Lower leg skin (tissue), 4 donors: ENCODE measurements at regions not wholly inside any gene's neighbourhood (a gene's known extent, or its start where the extent isn't known, plus 50 kb on each side); places are given as distances from the start of the nearest gene placed in this dataset.

Experiments used
- DNase-seq, 2 donors: peaks; one replicate each; pipeline ENCODE4 v3.0.0-alpha.2; 2019; ENCODE audit warnings: low spot score in 2 of 2
- H3K4me3 ChIP-seq: fragments of 200-600 bp; sonication (generic); 2 replicates; pipeline ENCODE4 v1.5.1; 2017; ENCODE audit warnings: mild to moderate bottlenecking, low read depth; ENCODE audit not compliant: poor library complexity, severe bottlenecking
- POLR2A ChIP-seq, 2 donors: fragments of 450-650 bp; IDR thresholded peaks; one replicate each; pipeline ENCODE4 v1.6.1; 2016 to 2017; ENCODE audit warnings: antibody characterized with exemption in 2 of 2, mild to moderate bottlenecking in 1 of 2, moderate library complexity in 1 of 2
- WGBS, 2 donors: methylation state at CpG; one replicate each; pipeline ENCODE4 v1.1.5; 2018; 5-methylcytosine and 5-hydroxymethylcytosine counted together
- intact Hi-C: fragments of 100-400 bp; cut with DNase I; formaldehyde crosslinking; loops from one replicate; pipeline ENCODE4 v1.15.0; 2023; ENCODE audit warnings: low total_unique reads
- TF ChIP-seq, protein P1 (sequence below), 3 donors: fragments of 450-650 bp; IDR thresholded peaks; one replicate each; pipeline ENCODE4 v1.5.1; 2016; ENCODE audit warnings: antibody characterized with exemption in 3 of 3, mild to moderate bottlenecking in 3 of 3, moderate library complexity in 2 of 3

DNA sequence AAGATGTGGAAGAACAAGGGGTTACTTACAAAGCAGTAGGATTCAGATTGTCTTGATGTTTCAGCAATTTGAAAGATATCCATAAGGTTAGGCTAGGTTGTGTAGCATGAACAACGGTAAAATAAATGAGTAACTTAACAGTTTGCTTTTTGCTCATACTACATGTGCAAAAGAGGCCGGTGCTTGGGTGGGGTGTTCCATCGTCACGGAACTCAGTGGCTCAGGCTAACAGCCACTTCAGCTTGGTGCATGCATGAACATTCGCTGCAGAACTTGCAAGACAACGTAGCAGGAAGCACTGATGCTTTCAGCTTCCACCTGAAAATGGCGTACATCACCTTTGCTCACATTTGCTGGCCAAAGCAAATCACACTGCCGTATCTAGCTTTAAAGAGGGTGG is 407.3 kb upstream of the CDH20 start:
- no peak overlapping the region for H3K4me3 ChIP-seq
- no peak for TF ChIP-seq POLR2A (IDR thresholded peaks at IDR 0.05)
- TF ChIP-seq, protein P1, sequence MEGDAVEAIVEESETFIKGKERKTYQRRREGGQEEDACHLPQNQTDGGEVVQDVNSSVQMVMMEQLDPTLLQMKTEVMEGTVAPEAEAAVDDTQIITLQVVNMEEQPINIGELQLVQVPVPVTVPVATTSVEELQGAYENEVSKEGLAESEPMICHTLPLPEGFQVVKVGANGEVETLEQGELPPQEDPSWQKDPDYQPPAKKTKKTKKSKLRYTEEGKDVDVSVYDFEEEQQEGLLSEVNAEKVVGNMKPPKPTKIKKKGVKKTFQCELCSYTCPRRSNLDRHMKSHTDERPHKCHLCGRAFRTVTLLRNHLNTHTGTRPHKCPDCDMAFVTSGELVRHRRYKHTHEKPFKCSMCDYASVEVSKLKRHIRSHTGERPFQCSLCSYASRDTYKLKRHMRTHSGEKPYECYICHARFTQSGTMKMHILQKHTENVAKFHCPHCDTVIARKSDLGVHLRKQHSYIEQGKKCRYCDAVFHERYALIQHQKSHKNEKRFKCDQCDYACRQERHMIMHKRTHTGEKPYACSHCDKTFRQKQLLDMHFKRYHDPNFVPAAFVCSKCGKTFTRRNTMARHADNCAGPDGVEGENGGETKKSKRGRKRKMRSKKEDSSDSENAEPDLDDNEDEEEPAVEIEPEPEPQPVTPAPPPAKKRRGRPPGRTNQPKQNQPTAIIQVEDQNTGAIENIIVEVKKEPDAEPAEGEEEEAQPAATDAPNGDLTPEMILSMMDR (IDR thresholded peaks at IDR 0.05) = no peak
- no peak for DNase-seq
- intact Hi-C loops = no loop called here
- WGBS, 2 donors = 86 to 96% methylated on average over 8 of the region's 8 CpGs

DNA sequence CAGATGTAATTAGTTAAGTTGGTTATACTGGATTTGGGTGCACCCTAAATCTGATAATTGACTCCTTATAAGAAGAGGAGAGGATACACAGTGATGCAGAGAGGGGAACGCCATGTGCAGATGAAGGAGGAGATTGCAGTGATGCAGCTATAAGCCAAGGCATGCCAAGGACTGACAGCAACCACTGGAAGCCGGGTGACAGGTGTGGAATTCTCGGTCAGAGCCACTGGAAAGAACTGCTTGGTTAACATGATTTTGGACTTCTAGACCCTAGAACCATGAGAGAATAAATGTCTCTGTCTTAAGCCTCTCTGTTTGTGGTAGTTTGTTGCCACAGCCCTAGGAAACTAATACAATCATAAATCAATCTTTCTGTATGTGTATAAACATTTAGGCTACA is 403.3 kb upstream of the CDH20 start:
- DNase-seq = no peak
- TF ChIP-seq POLR2A (IDR thresholded peaks at IDR 0.05) = no peak
- TF ChIP-seq, protein P1 (IDR thresholded peaks at IDR 0.05) = no peak
- WGBS, 2 donors = 82 to 83% methylated on average over 3 of the region's 3 CpGs
- intact Hi-C loops = no loop called here
- H3K4me3 ChIP-seq = no peak overlapping the region

DNA sequence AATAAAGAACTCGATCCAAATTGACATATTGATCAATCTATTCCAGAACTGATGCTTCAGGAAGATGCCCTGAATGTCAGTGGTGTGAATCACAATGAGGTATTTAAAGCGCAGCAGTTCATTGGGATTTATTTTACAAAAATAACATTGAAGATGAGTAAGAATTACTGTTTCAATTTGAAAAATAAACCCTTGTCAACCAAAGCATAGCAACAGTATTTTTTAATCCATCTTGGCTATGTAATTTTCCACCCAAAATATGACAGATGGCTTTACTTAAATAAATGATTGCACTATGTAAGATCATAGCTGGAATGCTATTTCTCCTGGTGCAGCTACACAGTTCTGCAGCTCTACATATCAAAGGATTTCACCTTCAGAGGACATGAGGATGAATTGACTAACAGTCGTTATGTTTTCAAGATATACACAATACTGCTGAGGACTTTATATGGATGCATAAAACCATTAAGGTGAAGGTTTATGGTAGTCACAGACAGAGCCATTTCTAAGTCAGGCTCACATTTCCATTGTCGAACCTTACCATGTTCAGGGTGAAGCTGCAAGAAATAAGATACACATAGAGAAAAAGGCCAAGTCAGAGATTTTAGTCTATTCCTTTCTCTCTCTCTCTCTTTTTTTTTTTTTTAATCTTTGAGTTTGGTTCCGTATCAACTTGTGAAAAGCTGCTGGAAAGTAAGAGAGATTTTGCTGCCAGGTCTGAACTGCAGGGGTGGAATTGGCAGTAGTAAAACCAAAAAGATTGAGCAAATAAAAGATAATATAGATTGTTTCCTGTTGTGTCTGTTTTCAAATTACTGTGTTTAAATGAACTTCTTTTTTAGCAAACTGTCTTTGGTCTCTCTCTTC is 398.0 kb upstream of the CDH20 start:
- TF ChIP-seq, protein P1 (IDR thresholded peaks at IDR 0.05) = no peak
- no peak for TF ChIP-seq POLR2A (IDR thresholded peaks at IDR 0.05)
- H3K4me3 ChIP-seq = no peak overlapping the region
- DNase-seq = no peak
- intact Hi-C loops = no loop called here
- 52 to 60% methylated on average over 5 of the region's 5 CpGs for WGBS, 2 donors

DNA sequence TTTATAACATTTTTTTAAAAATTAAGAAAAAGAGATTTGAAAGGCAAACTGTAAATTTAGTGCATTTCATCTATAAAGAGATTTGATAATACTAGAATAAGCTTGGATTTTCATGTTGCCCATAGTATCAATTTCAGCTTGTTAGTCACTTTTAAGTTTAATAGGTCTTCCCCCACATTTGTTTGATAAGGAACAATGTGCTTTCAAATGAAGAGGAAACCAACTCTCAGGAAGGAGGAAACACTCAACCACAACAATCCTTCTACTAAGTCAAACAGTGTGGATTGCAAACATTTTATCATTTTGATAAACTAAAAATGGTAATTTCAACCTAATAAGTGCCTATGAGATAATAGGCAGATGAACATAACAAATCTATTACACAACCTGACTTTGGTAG is 397.1 kb upstream of the CDH20 start:
- intact Hi-C loops = no loop called here
- H3K4me3 ChIP-seq = no peak overlapping the region
- DNase-seq = no peak
- no peak for TF ChIP-seq POLR2A (IDR thresholded peaks at IDR 0.05)
- TF ChIP-seq, protein P1 (IDR thresholded peaks at IDR 0.05) = no peak

DNA sequence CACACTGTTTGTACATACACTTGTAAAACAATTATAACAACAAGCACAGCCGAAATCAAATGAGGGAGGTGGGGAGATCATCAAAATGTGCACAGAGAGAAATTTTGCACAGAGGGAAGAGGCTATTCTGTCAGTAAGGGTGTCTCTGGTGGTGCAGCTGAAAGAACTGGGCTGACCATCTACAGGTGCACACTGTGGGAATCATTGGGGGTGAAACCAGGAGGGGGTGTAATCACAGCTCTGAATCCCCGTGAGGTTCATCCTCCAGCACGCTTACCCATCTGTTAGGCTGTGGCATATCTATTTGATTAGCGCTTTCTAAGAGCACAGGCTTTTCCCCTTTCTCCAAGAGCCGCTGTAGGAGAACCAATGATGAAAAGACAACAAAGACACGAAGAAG is 389.9 kb upstream of the CDH20 start:
- DNase-seq = no peak
- TF ChIP-seq, protein P1 (IDR thresholded peaks at IDR 0.05) = no peak
- no peak for TF ChIP-seq POLR2A (IDR thresholded peaks at IDR 0.05)
- 91% methylated on average over 6 of the region's 6 CpGs for WGBS, 2 donors
- intact Hi-C loops = no loop called here
- H3K4me3 ChIP-seq = no peak overlapping the region

DNA sequence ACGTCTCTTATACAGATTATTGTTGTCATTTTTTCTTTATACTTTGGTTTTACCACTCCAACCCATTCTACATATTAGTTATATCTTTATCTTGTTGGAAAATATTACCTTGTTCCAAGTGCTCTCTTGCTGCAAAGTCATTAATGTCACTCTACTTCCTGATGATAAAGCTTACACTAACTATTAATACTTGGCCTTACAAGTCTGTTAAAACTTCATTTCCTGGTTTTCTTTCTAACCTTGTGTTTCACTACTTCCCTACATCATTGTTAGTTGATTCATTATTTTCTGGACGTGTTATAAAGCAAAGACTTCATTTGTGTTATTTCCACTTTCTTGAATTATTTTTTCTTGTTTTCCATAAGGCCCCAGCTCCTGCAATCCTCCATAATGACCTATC is 382.6 kb upstream of the CDH20 start:
- intact Hi-C loops = no loop called here
- no peak overlapping the region for H3K4me3 ChIP-seq
- TF ChIP-seq, protein P1 (IDR thresholded peaks at IDR 0.05) = no peak
- no peak for TF ChIP-seq POLR2A (IDR thresholded peaks at IDR 0.05)
- DNase-seq = no peak
- 74 to 86% methylated on average over 2 of the region's 2 CpGs for WGBS, 2 donors
